ENCODE measurements at regions not wholly inside any gene's neighbourhood (a gene's known extent, or its start where the extent isn't known, plus 50 kb on each side); places are given as distances from the start of the nearest gene placed in this dataset.
"Not testable (repeated sequence)": the region's sequence is repeated elsewhere in the genome, so short reads cannot be mapped to it uniquely, and the experiment has no call there.

- H3K4me1 ChIP-seq (ENCODE audit: control insufficient read depth, insufficient read depth, low read length): no peaks in the 10 kb centered on the region
- no peak overlapping the region for H3K27ac ChIP-seq (ENCODE audit: low read depth, low read length)
- H3K9ac ChIP-seq (ENCODE audit: low read depth, low read length): no peak overlapping the region
- no peak overlapping the region for H3K4me3 ChIP-seq (ENCODE audit: low read depth, low read length)
- no peaks in the 10 kb centered on the region for H3K27me3 ChIP-seq (ENCODE audit: control insufficient read depth, insufficient read depth, low read length)
- no peaks in the 10 kb centered on the region for H3K36me3 ChIP-seq (ENCODE audit: control insufficient read depth, insufficient read depth, low read length)
- H3K9me3 ChIP-seq (ENCODE audit: control insufficient read depth, insufficient read depth, low read length): peaks cover 15% of the 10 kb centered on the region
Measured at GRCh38 chr6:81962198-81962597, 209.7 kb upstream of the TENT5A start.

GRCh38 chr6:81950877-81951276, 198.4 kb upstream of the TENT5A start:
- Histone ChIP-seq H3K9ac (ENCODE audit: low read depth, low read length) (no peak overlapping the region), H3K9me3 (ENCODE audit: control insufficient read depth, insufficient read depth, low read length) (no peaks in the 10 kb centered on the region), H3K27ac (ENCODE audit: low read depth, low read length) (no peak overlapping the region), H3K27me3 (ENCODE audit: control insufficient read depth, insufficient read depth, low read length) (no peaks in the 10 kb centered on the region), H3K4me3 (ENCODE audit: low read depth, low read length) (no peak overlapping the region), H3K4me1 (ENCODE audit: control insufficient read depth, insufficient read depth, low read length) (no peaks in the 10 kb centered on the region), H3K36me3 (ENCODE audit: control insufficient read depth, insufficient read depth, low read length) (no peaks in the 10 kb centered on the region)

GRCh38 chr6:81948861-81949260, 196.4 kb upstream of the TENT5A start:
- Histone ChIP-seq H3K27me3 (ENCODE audit: control insufficient read depth, insufficient read depth, low read length) (no peaks in the 10 kb centered on the region), H3K27ac (ENCODE audit: low read depth, low read length) (no peak overlapping the region), H3K36me3 (ENCODE audit: control insufficient read depth, insufficient read depth, low read length) (no peaks in the 10 kb centered on the region), H3K9me3 (ENCODE audit: control insufficient read depth, insufficient read depth, low read length) (no peaks in the 10 kb centered on the region), H3K9ac (ENCODE audit: low read depth, low read length) (no peak overlapping the region), H3K4me1 (ENCODE audit: control insufficient read depth, insufficient read depth, low read length) (no peaks in the 10 kb centered on the region), H3K4me3 (ENCODE audit: low read depth, low read length) (no peak overlapping the region)

GRCh38 chr6:81948196-81948595, 195.7 kb upstream of the TENT5A start:
- H3K9me3 ChIP-seq (ENCODE audit: control insufficient read depth, insufficient read depth, low read length); H3K4me3 ChIP-seq (ENCODE audit: low read depth, low read length): not testable (repeated sequence)

GRCh38 chr6:81944661-81945060, 192.2 kb upstream of the TENT5A start:
- no peaks in the 10 kb centered on the region for H3K27me3 ChIP-seq (ENCODE audit: control insufficient read depth, insufficient read depth, low read length)
- no peaks in the 10 kb centered on the region for H3K9me3 ChIP-seq (ENCODE audit: control insufficient read depth, insufficient read depth, low read length)
- H3K4me3 ChIP-seq (ENCODE audit: low read depth, low read length): no peak overlapping the region
- H3K4me1 ChIP-seq (ENCODE audit: control insufficient read depth, insufficient read depth, low read length): peaks cover 14% of the 10 kb centered on the region; the same call in 1 of the 2 replicates
- no peak overlapping the region for H3K27ac ChIP-seq (ENCODE audit: low read depth, low read length)
- H3K36me3 ChIP-seq (ENCODE audit: control insufficient read depth, insufficient read depth, low read length): no peaks in the 10 kb centered on the region
- no peak overlapping the region for H3K9ac ChIP-seq (ENCODE audit: low read depth, low read length)

More at GRCh38 chr6:81948196-81948595, 195.7 kb upstream of the TENT5A start:
- H3K36me3 ChIP-seq (ENCODE audit: control insufficient read depth, insufficient read depth, low read length); H3K27me3 ChIP-seq (ENCODE audit: control insufficient read depth, insufficient read depth, low read length); H3K4me1 ChIP-seq (ENCODE audit: control insufficient read depth, insufficient read depth, low read length); H3K9ac ChIP-seq (ENCODE audit: low read depth, low read length); H3K27ac ChIP-seq (ENCODE audit: low read depth, low read length): not testable (repeated sequence)

- peaks cover 27% of the 10 kb centered on the region for H3K4me1 ChIP-seq (ENCODE audit: control insufficient read depth, insufficient read depth, low read length)
- H3K36me3 ChIP-seq (ENCODE audit: control insufficient read depth, insufficient read depth, low read length): not testable (repeated sequence)
Measured at GRCh38 chr6:81942842-81943241, 190.4 kb upstream of the TENT5A start.

DNA sequence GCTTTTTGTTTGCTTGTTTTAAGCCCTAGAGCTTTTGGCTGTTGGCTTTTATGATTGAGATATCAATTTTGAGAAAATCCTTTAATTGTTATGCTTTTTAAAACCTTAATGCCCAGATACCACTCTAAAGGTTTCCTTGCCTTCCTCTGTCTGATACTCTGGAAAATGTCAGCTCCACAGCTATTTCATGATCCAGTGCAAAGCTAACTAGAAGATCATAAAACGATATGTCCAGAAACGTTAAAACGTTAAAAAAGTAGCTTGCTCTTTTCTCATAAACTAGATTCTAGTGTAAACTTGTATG, 189.5 kb upstream of the TENT5A start:
- H3K27ac ChIP-seq (ENCODE audit: low read depth, low read length): no peak overlapping the region

More at GRCh38 chr6:81942842-81943241, 190.4 kb upstream of the TENT5A start:
- not testable (repeated sequence) for H3K27me3 ChIP-seq (ENCODE audit: control insufficient read depth, insufficient read depth, low read length); H3K9me3 ChIP-seq (ENCODE audit: control insufficient read depth, insufficient read depth, low read length); H3K9ac ChIP-seq (ENCODE audit: low read depth, low read length); H3K4me3 ChIP-seq (ENCODE audit: low read depth, low read length); H3K27ac ChIP-seq (ENCODE audit: low read depth, low read length)

DNA sequence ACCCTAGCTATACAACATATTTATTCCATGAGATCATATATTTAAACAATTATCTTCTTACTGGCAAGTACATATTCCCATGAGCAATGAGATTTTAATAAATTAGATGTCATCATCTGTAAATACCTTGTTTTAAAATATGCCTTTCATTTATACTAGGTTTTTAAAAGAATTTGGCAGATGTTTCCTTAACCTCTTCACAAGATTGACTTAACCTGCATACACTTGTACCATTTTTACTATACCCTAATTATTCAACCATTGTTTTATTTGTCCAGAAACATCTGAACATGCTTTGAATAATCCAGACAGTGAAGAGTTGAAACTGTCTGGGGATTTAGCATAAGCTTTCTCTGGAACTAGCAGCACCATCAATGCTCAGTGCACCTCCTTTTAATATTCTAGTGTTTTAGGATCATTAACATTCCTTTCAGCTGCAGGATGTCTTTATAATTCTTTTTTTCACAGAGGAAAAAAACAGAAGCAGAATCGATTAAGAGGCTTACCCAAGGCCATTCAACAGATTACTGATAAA, 188.0 kb upstream of the TENT5A start:
- Histone ChIP-seq H3K36me3 (ENCODE audit: control insufficient read depth, insufficient read depth, low read length) (no peaks in the 10 kb centered on the region), H3K9ac (ENCODE audit: low read depth, low read length) (no peak overlapping the region), H3K4me3 (ENCODE audit: low read depth, low read length) (no peak overlapping the region), H3K4me1 (ENCODE audit: control insufficient read depth, insufficient read depth, low read length) (peaks cover 27% of the 10 kb centered on the region), H3K27me3 (ENCODE audit: control insufficient read depth, insufficient read depth, low read length) (no peaks in the 10 kb centered on the region), H3K27ac (ENCODE audit: low read depth, low read length) (no peak overlapping the region), H3K9me3 (ENCODE audit: control insufficient read depth, insufficient read depth, low read length) (no peaks in the 10 kb centered on the region)

More for the DNA sequence above, 189.5 kb upstream of the TENT5A start:
- no peak overlapping the region for H3K4me3 ChIP-seq (ENCODE audit: low read depth, low read length)
- no peak overlapping the region for H3K9ac ChIP-seq (ENCODE audit: low read depth, low read length)
- no peaks in the 10 kb centered on the region for H3K36me3 ChIP-seq (ENCODE audit: control insufficient read depth, insufficient read depth, low read length)
- peaks cover 27% of the 10 kb centered on the region for H3K4me1 ChIP-seq (ENCODE audit: control insufficient read depth, insufficient read depth, low read length)
- H3K9me3 ChIP-seq (ENCODE audit: control insufficient read depth, insufficient read depth, low read length): no peaks in the 10 kb centered on the region
- H3K27me3 ChIP-seq (ENCODE audit: control insufficient read depth, insufficient read depth, low read length): no peaks in the 10 kb centered on the region

DNA sequence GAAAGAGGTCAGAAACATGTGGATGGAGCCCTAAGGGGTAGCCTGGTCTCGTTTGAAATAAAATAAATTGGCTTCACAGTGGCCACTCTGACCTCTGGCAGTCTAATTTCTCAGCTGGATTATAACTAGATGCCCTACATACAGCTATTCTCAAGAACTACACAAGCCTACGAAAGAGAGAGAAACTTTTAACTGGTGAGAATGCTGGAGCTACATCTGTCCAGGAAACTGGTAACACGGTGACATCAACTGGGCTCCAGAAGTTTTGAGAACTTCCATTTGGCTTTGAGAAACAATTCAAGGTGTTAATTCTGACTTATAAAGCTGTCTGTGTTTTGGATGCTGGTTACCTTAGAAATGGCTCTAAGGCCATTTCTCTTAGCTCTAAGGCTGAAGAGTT, 187.3 kb upstream of the TENT5A start:
- Histone ChIP-seq H3K9me3 (ENCODE audit: control insufficient read depth, insufficient read depth, low read length) (no peaks in the 10 kb centered on the region), H3K4me1 (ENCODE audit: control insufficient read depth, insufficient read depth, low read length) (peaks cover 27% of the 10 kb centered on the region), H3K27me3 (ENCODE audit: control insufficient read depth, insufficient read depth, low read length) (no peaks in the 10 kb centered on the region), H3K27ac (ENCODE audit: low read depth, low read length) (peak overlapping the region; percentile 25), H3K9ac (ENCODE audit: low read depth, low read length) (no peak overlapping the region), H3K4me3 (ENCODE audit: low read depth, low read length) (no peak overlapping the region), H3K36me3 (ENCODE audit: control insufficient read depth, insufficient read depth, low read length) (no peaks in the 10 kb centered on the region)

DNA sequence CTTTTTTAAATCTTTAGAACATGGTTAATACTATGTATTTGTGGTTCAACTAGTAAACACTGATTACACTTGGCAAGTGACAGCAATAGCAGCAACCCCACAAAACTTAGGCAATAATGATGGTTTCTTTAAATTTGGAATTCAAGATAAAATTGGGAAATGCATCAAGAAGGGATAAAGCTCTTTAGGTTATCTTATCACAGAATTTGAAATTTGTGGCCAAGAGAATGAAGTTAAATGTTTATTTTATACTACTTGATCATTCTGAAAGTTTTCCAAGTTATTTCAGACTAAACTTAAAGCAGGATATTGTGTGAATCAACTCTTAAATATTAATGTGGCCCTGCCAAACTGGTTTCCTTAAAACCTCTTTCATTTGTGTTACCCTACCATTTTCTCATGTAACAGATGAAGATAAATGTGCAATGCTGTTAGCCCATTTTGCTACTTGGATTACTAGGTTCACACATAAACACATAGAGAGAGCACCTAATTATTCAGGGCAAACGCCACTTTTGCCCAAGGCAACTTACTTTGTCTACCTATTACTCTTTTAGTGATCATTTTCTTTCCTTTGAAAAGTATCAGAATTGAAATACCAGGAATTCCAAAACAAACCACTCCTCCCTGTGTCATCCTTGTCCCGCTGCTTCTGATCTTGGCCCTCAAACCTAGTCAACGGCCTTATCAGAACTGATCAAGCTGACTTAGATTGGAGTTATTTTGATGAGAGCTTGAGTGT, 186.7 kb upstream of the TENT5A start:
- H3K27me3 ChIP-seq (ENCODE audit: control insufficient read depth, insufficient read depth, low read length): no peaks in the 10 kb centered on the region
- H3K9ac ChIP-seq (ENCODE audit: low read depth, low read length): no peak overlapping the region
- H3K36me3 ChIP-seq (ENCODE audit: control insufficient read depth, insufficient read depth, low read length): no peaks in the 10 kb centered on the region
- H3K9me3 ChIP-seq (ENCODE audit: control insufficient read depth, insufficient read depth, low read length): no peaks in the 10 kb centered on the region
- peak overlapping the region; percentile 56 for H3K27ac ChIP-seq (ENCODE audit: low read depth, low read length)
- H3K4me1 ChIP-seq (ENCODE audit: control insufficient read depth, insufficient read depth, low read length): peaks cover 27% of the 10 kb centered on the region
- no peak overlapping the region for H3K4me3 ChIP-seq (ENCODE audit: low read depth, low read length)

- no peak overlapping the region for H3K9ac ChIP-seq (ENCODE audit: low read depth, low read length)
- no peak overlapping the region for H3K4me3 ChIP-seq (ENCODE audit: low read depth, low read length)
- H3K27ac ChIP-seq (ENCODE audit: low read depth, low read length): peak overlapping the region; percentile 56
- H3K4me1 ChIP-seq (ENCODE audit: control insufficient read depth, insufficient read depth, low read length): peaks cover 27% of the 10 kb centered on the region
- H3K9me3 ChIP-seq (ENCODE audit: control insufficient read depth, insufficient read depth, low read length): no peaks in the 10 kb centered on the region
- no peaks in the 10 kb centered on the region for H3K36me3 ChIP-seq (ENCODE audit: control insufficient read depth, insufficient read depth, low read length)
- no peaks in the 10 kb centered on the region for H3K27me3 ChIP-seq (ENCODE audit: control insufficient read depth, insufficient read depth, low read length)
Measured at GRCh38 chr6:81938014-81938856, 185.8 kb upstream of the TENT5A start.
